ENCODE measurements at regions not wholly inside any gene's neighbourhood (a gene's known extent, or its start where the extent isn't known, plus 50 kb on each side); places are given as distances from the start of the nearest gene placed in this dataset.

DNA sequence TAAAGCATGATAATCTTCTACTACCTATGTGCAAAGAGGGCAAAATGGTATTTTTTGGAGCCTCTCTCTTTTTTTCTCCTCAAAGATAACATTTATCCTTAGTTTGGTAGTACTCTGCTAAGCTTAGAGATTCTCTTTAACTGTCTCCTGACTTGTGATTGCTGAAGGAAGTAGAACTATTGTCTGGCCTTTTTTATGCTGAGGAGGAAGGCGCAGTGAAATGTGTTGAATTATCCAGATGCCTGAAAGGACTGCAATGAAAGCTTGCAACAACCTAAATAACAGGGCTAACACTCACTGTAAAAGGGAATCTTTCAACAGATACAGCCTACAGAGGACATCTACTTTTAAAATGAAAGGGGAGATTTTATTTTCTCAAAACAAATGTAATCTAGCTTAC lies 59.5 kb upstream of the CCDC160 start:
- intact Hi-C loops (cut with DNase I), result no loop called here
- Histone ChIP-seq H3K9me3 (no peaks in the 10 kb centered on the region), H3K4me1 (no peaks in the 10 kb centered on the region), H3K27me3 (peaks cover 0 to 14% (median 4%) of the 10 kb centered on the region in 4 donors), H3K4me3 (no peak overlapping the region), H3K27ac (no peak overlapping the region), H3K36me3 (no peaks in the 10 kb centered on the region)
- DNase-seq (no peak), ATAC-seq (no peak), FAIRE-seq (no peak)
- 78 to 97% methylated on average over 1 of the region's 1 CpG for WGBS, 2 donors
- TF ChIP-seq, protein P1, sequence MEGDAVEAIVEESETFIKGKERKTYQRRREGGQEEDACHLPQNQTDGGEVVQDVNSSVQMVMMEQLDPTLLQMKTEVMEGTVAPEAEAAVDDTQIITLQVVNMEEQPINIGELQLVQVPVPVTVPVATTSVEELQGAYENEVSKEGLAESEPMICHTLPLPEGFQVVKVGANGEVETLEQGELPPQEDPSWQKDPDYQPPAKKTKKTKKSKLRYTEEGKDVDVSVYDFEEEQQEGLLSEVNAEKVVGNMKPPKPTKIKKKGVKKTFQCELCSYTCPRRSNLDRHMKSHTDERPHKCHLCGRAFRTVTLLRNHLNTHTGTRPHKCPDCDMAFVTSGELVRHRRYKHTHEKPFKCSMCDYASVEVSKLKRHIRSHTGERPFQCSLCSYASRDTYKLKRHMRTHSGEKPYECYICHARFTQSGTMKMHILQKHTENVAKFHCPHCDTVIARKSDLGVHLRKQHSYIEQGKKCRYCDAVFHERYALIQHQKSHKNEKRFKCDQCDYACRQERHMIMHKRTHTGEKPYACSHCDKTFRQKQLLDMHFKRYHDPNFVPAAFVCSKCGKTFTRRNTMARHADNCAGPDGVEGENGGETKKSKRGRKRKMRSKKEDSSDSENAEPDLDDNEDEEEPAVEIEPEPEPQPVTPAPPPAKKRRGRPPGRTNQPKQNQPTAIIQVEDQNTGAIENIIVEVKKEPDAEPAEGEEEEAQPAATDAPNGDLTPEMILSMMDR (IDR thresholded peaks at IDR 0.05), result no peak

DNA sequence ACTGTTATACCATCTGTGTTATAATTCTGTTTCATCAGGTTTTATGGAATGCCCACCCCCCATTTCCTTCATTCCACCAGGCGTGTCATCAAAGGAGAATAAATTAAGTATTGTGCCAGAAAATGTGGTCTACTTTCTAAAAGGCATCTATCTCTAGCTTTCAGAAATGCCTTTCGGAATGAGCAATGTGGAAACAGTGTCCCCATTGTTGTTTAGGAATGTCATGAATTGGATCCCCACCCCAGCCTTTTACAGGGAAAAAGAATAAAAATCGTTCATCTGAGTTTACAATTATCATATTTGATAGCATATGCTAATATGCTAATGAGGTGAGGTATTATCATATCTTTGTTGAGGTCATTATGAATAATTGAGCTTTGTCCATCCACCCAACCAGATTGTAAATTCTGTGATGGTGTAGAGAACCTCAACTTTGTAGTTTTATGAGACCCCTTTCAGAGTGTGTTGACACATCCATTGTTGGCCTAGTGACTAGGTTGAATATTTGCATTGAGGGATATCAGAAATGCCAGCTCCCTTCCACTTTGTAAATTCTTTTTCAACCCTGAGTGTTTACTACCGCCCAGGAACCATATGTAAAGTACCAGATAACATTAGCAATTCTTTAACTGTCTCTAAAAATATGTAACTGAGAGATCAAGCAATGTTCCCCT lies 56.2 kb upstream of the CCDC160 start:
- no peak overlapping the region for H3K4me3 ChIP-seq
- H3K27ac ChIP-seq, result no peak overlapping the region
- FAIRE-seq (no peak), DNase-seq (no peak), ATAC-seq (no peak)
- H3K9me3 ChIP-seq, result no peaks in the 10 kb centered on the region
- H3K27me3 ChIP-seq, result peaks cover 0 to 19% (median 2%) of the 10 kb centered on the region in 4 donors
- intact Hi-C loops (cut with DNase I), result no loop called here
- H3K4me1 ChIP-seq, result no peaks in the 10 kb centered on the region
- TF ChIP-seq, protein P1 (IDR thresholded peaks at IDR 0.05), result no peak
- whole genome bisulfite sequencing, 2 donors, result 34 to 45% methylated on average over 4 of the region's 4 CpGs
- no peaks in the 10 kb centered on the region for H3K36me3 ChIP-seq

DNA sequence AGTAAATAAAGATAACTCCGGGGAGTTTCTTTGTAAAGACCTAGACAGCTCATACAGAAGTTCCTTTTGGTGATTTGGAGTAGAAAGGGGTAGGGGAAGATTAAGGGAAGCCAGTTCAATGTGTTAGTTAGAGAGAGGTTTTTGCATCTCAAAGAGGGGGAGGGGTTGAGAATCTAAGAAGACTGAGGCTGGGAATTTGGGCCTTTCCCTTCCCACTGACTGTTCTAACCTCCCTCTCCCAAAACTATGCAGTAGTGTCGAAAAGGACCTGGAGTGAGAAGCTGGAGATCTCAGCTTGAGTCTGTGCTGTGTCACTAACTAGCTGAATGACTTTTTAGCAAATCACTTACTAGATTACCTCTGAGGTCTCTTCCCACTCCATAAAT lies 55.7 kb upstream of the CCDC160 start:
- Histone ChIP-seq H3K4me3 (no peak overlapping the region), H3K27me3 (peaks cover 0 to 18% (median 2%) of the 10 kb centered on the region in 4 donors), H3K36me3 (no peaks in the 10 kb centered on the region), H3K27ac (no peak overlapping the region), H3K4me1 (no peaks in the 10 kb centered on the region), H3K9me3 (no peaks in the 10 kb centered on the region)
- FAIRE-seq (no peak), ATAC-seq (no peak), DNase-seq (no peak)
- TF ChIP-seq, protein P1 (IDR thresholded peaks at IDR 0.05), result no peak
- 48 to 66% methylated on average over 2 of the region's 2 CpGs for WGBS, 2 donors
- intact Hi-C loops (cut with DNase I), result no loop called here

DNA sequence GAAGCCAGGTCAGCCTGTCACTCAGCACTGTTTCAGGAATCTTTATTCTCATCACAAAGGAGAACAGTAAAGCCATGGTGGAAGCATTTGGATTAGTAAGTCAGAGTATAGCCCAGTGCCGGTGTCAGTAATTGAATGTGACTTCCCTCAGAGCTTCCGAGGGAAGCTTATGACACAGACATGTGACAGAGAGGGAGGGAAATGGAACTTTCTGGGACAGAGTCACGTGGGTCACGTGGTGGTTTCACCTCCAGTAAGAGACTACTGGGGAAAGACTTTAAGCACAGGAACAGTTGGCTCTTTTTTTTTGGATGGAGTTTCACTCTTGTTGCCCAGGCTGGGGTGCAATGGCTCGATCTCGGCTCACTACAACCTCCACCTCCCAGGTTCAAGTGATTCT lies 53.3 kb upstream of the CCDC160 start:
- ATAC-seq (no peak), FAIRE-seq (no peak), DNase-seq (no peak)
- TF ChIP-seq, protein P1 (IDR thresholded peaks at IDR 0.05), result no peak
- Histone ChIP-seq H3K36me3 (no peaks in the 10 kb centered on the region), H3K4me3 (no peak overlapping the region), H3K9me3 (no peaks in the 10 kb centered on the region), H3K4me1 (no peaks in the 10 kb centered on the region), H3K27me3 (peaks cover 0 to 16% (median 0%) of the 10 kb centered on the region in 4 donors), H3K27ac (no peak overlapping the region)
- intact Hi-C loops (cut with DNase I), result no loop called here
- WGBS, 2 donors, result 78 to 89% methylated on average over 6 of the region's 6 CpGs

DNA sequence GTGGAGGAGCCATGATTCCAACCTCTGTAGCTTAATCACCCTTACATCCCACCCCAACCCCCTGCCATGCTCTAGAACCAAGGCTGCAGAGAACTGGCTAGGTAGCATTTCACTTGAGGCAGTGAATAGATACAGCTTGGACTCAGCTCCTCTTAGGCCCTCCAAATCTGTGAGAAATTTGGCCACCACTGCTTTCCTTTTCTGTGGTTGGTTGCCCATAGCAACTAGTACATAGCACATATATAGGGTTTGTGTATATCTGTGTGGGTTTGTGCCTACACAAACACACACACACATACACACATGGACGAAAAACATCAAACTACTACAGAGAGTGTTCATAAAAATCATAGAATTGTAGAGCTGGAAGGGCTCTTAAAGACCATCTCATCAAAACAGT lies 52.0 kb upstream of the CCDC160 start:
- Histone ChIP-seq H3K36me3 (no peaks in the 10 kb centered on the region), H3K27ac (no peak overlapping the region), H3K9me3 (no peaks in the 10 kb centered on the region), H3K4me1 (no peaks in the 10 kb centered on the region), H3K27me3 (peaks cover 0 to 24% (median 0%) of the 10 kb centered on the region in 4 donors), H3K4me3 (no peak overlapping the region)
- WGBS, 2 donors, result 45 to 52% methylated on average over 1 of the region's 1 CpG
- FAIRE-seq (no peak), ATAC-seq (no peak), DNase-seq (no peak)
- TF ChIP-seq, protein P1 (IDR thresholded peaks at IDR 0.05), result no peak
- intact Hi-C loops (cut with DNase I), result no loop called here
